Heart left ventricle (tissue), 16 donors: ENCODE measurements at regions not wholly inside any gene's neighbourhood (a gene's known extent, or its start where the extent isn't known, plus 50 kb on each side); places are given as distances from the start of the nearest gene placed in this dataset.
"Not testable (repeated sequence)": the region's sequence is repeated elsewhere in the genome, so short reads cannot be mapped to it uniquely, and the experiment has no call there.

Experiments
- ATAC-seq, 4 donors: fragments of 200-7000 bp; cut with Tn5 transposase; one replicate each; pipeline ENCODE4 v1.9.1; 2020 to 2022; ENCODE audit warnings: moderate library complexity in 4 of 4, mild to moderate bottlenecking in 3 of 4, moderate number of reproducible peaks in 1 of 4
- DNase-seq, 5 donors: peaks; one replicate each; pipeline ENCODE4 v3.0.0-alpha.2; 2020
- H3K27ac ChIP-seq, 12 donors: fragments of 200-600 bp; sonication (generic) in 4 of 12; one replicate each; pipeline versions ENCODE4 v1.5.0 to v1.8.0; 2016 to 2022; ENCODE audit warnings: mild to moderate bottlenecking in 2 of 12
- H3K27me3 ChIP-seq, 9 donors: fragments of 200-600 bp; sonication (generic) in 2 of 9; one replicate each; pipeline versions ENCODE4 v1.5.1 to v1.8.0; 2016 to 2022; ENCODE audit warnings: mild to moderate bottlenecking in 3 of 9
- H3K36me3 ChIP-seq, 9 donors: fragments of 200-600 bp; sonication (generic) in 2 of 9; one replicate each; pipeline versions ENCODE4 v1.5.0 to v1.8.0; 2018 to 2022; ENCODE audit warnings: mild to moderate bottlenecking in 2 of 9
- H3K4me1 ChIP-seq, 12 donors: fragments of 200-600 bp; sonication (generic) in 4 of 12; one replicate each; pipeline versions ENCODE4 v1.5.0 to v1.8.0; 2016 to 2022; ENCODE audit warnings: mild to moderate bottlenecking in 3 of 12
- H3K4me3 ChIP-seq, 12 donors: fragments of 200-600 bp; sonication (generic) in 4 of 12; one replicate each; pipeline versions ENCODE4 v1.5.0 to v1.8.0; 2017 to 2022; ENCODE audit warnings: mild to moderate bottlenecking in 9 of 12, moderate library complexity in 4 of 12
- H3K9me3 ChIP-seq, 12 donors: fragments of 200-600 bp; sonication (generic) in 4 of 12; one replicate each; pipeline versions ENCODE4 v1.5.0 to v1.8.0; 2016 to 2022; ENCODE audit warnings: mild to moderate bottlenecking in 1 of 12
- CTCF ChIP-seq, 12 donors: fragments of 200-600 bp; sonication (generic) in 4 of 12; IDR thresholded peaks; one replicate each; pipeline versions ENCODE4 v1.5.0 to v1.8.0; 2018 to 2022; ENCODE audit warnings: antibody characterized with exemption in 12 of 12, mild to moderate bottlenecking in 5 of 12
- POLR2A ChIP-seq, 2 donors: fragments of 450-650 bp; IDR thresholded peaks; one replicate each; pipeline ENCODE4 v1.6.1; 2017; ENCODE audit warnings: antibody characterized with exemption in 2 of 2, mild to moderate bottlenecking in 2 of 2, moderate library complexity in 2 of 2
- WGBS, 4 donors: extraction: QIAGEN DNeasy Blood & Tissue Kit in 2 of 4; methylation state at CpG; one replicate each; pipeline versions ENCODE4 v1.1.5 to v1.1.7; 2013 to 2018; 5-methylcytosine and 5-hydroxymethylcytosine counted together
- intact Hi-C, 10 donors: fragments of 100-400 bp; cut with DNase I; formaldehyde crosslinking; loops; one replicate each; pipeline versions ENCODE4 v1.11.1 to v1.14.2; 2022
- donor health status: ischemic (EF 13 %, LVEDD 7.1; RV severe dilation, severe dysfunction).
- donor health status: healthy with polysubstance abuse.
- donor health status: DM: no; HTN: yes; CAD: no.
- donor health status: DM: no; HTN: no; CAD: no.
- donor health status: ischemic (EF 25% LVEDD 6.9; RV normal size, moderate dysfunction).
- donor health status: ischemic (EF 25% LVEDD 5.7; RV mildly dilated, moderate dysfunction).
- donor health status: healthy.
- donor health status: DM: yes; HTN: yes; CAD: no.
- donor health status: ischemic (EF 35%, LVEDD 5.7; RV mildly dilated, moderate dysfunction).
- donor health status: nonischemic (EF 11% LVEDD 7.7; RV severe dilation, severe dysfunction).
- donor health status: DM: yes; HTN: yes; CAD: no.
- donor health status: PGD.
- donor health status: ischemic (EF 29% LVEDD 5.4; RV normal size, mild dysfunction).
- donor health status: nonischemic (EF 23%, LVEDD 6.1; RV moderate dilation, normal function).

- peaks cover 0 to 66% (median 15%) of the 10 kb centered on the region in 9 donors for H3K27me3 ChIP-seq
Observed at GRCh38 chr12:113534555-113534954, 62.9 kb upstream of the LHX5 start.

DNA sequence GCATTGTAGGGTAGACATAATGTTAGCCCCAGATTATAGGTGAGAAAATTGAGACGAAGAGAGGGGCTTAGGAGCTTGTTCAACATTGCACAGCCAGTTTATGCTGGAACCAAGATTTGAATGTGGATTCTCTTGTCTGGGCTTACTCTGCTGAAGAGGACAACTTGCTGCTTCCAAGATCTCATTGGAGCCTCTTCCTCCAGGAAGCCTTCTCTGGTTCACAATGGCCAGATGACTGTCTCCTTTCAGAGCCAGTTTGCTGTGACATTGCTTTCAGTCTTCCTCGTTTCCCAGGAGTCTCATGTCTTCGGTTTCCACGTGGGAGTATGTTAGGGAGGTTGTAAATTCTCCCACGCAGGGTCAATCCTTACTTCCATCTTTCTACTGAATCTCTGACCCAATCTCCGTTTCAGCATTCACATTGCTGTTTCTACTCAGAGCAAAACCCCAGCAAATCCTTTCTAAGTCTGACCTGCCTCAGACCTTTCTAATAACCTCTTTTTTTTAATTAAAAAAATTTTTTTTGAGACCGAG is 62.2 kb upstream of the LHX5 start:
- WGBS, 4 donors, result 62 to 69% (median 67%) methylated on average over 7 of the region's 7 CpGs
- Histone ChIP-seq H3K36me3 (no peaks in the 10 kb centered on the region), H3K4me3 (no peak overlapping the region), H3K4me1 (no peaks in the 10 kb centered on the region), H3K27ac (no peak overlapping the region), H3K27me3 (peaks cover 0 to 62% (median 15%) of the 10 kb centered on the region in 9 donors), H3K9me3 (peaks cover 0 to 2% (median 0%) of the 10 kb centered on the region in 12 donors)
- ATAC-seq (no peak), DNase-seq (no peak)
- intact Hi-C loops, result no loop called here
- TF ChIP-seq CTCF (IDR thresholded peaks at IDR 0.05) (no peak), POLR2A (IDR thresholded peaks at IDR 0.05) (no peak)

More at GRCh38 chr12:113534555-113534954, 62.9 kb upstream of the LHX5 start:
- Histone ChIP-seq H3K36me3 (no peaks in the 10 kb centered on the region), H3K4me1 (no peaks in the 10 kb centered on the region), H3K9me3 (peaks cover 0 to 6% (median 0%) of the 10 kb centered on the region in 12 donors), H3K27ac (no peak overlapping the region), H3K4me3 (no peak overlapping the region)
- TF ChIP-seq POLR2A (IDR thresholded peaks at IDR 0.05), result no peak
- intact Hi-C loops, result no loop called here
- DNase-seq (no peak), ATAC-seq (no peak)
- WGBS, 4 donors, result 72 to 85% (median 82%) methylated on average over 6 of the region's 6 CpGs

DNA sequence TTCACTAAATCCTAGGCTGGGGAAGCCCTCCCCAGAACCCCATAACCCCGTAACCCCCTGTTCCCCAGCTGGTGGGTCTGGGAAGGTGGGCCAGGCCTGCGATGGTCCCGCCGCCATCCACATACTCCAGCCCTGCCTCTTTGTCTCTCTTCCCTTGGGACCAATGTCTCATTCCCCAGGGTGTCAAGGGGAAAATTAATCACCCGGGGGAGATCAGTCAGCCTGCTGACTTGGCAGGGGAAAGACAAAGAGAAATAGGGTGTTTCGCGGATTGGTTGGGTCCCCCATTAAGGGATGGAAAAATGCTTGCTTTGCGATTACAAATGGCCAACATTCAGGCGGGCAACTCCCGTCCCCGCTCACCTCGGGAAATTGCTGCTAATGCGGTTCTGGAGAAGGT is 60.6 kb upstream of the LHX5 start:
- ATAC-seq (no peak), DNase-seq (no peak)
- Histone ChIP-seq H3K27ac (no peak overlapping the region), H3K36me3 (no peaks in the 10 kb centered on the region), H3K4me1 (no peaks in the 10 kb centered on the region), H3K27me3 (peaks cover 0 to 78% (median 17%) of the 10 kb centered on the region in 9 donors), H3K9me3 (no peaks in the 10 kb centered on the region), H3K4me3 (no peak overlapping the region)
- 75 to 82% (median 76%) methylated on average over 13 of the region's 13 CpGs for WGBS, 4 donors
- TF ChIP-seq CTCF (IDR thresholded peaks at IDR 0.05), result no peak
- TF ChIP-seq POLR2A (IDR thresholded peaks at IDR 0.05), result no peak
- intact Hi-C loops, result no loop called here

DNA sequence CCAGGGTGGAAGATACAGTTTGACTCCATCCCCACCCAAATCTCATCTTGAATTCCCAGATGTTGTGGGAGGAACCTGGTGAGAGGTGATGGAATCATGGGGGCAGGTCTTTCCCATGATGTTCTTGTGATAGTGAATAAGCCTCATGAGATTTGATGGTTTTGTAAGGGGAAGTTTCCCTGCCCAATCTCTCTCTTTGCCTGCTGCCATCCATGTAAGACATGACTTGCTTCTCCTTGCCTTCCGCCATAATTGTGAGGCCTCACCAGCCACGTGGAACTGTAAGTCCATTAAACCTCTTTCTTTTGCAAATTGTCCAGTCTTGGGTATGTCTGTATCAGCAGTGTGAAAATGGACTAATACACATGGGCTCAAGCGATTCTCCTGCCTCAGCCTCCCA is 59.4 kb upstream of the LHX5 start:
- ATAC-seq, H3K9me3 ChIP-seq, intact Hi-C loops, DNase-seq, H3K4me3 ChIP-seq, H3K36me3 ChIP-seq, H3K4me1 ChIP-seq, H3K27ac ChIP-seq: not testable (repeated sequence)
- H3K27me3 ChIP-seq, result peaks cover 0 to 81% (median 19%) of the 10 kb centered on the region in 9 donors
- WGBS, 4 donors, result 82 to 85% (median 83%) methylated on average over 3 of the region's 3 CpGs

GRCh38 chr12:113528606-113529293 is 57.1 kb upstream of the LHX5 start:
- Histone ChIP-seq H3K36me3 (no peaks in the 10 kb centered on the region), H3K27ac (no peak overlapping the region), H3K9me3 (no peaks in the 10 kb centered on the region), H3K4me1 (no peaks in the 10 kb centered on the region), H3K4me3 (no peak overlapping the region), H3K27me3 (peaks cover 5 to 77% (median 24%) of the 10 kb centered on the region in 9 donors)
- TF ChIP-seq CTCF (IDR thresholded peaks at IDR 0.05) (no peak), POLR2A (IDR thresholded peaks at IDR 0.05) (no peak)
- WGBS, 4 donors, result 35 to 46% (median 40%) methylated on average over 12 to 14 of the region's 14 CpGs
- no peak for ATAC-seq
- DNase-seq, result no peak
- intact Hi-C loops, result no loop called here
